MM.1S (cell line): ENCODE measurements at regions not wholly inside any gene's neighbourhood (a gene's known extent, or its start where the extent isn't known, plus 50 kb on each side); places are given as distances from the start of the nearest gene placed in this dataset.
A peak's percentile ranks its signal among the peaks of the same experiment; 100 is the strongest.
"Not testable (repeated sequence)": the region's sequence is repeated elsewhere in the genome, so short reads cannot be mapped to it uniquely, and the experiment has no call there.

Experiments used
- DNase-seq: peaks from one replicate; pipeline ENCODE4 v3.0.0-alpha.2; 2015
- H2AFZ ChIP-seq: fragments of 300-600 bp; sonication (generic); 2 replicates; pipeline ENCODE4 v1.6.0; 2016; ENCODE audit warnings: antibody characterized with exemption, low read length
- H3F3A ChIP-seq: fragments of 300-600 bp; sonication (generic); 2 replicates; pipeline ENCODE4 v1.6.1; 2016; ENCODE audit warnings: mild to moderate bottlenecking, antibody characterized with exemption, low read length, moderate library complexity, mixed read lengths; ENCODE audit not compliant: insufficient read depth
- H3K27ac ChIP-seq: fragments of 300-600 bp; sonication (generic); 2 replicates; pipeline ENCODE4 v1.5.1; 2016; ENCODE audit warnings: mild to moderate bottlenecking, low read length
- H3K27me3 ChIP-seq: fragments of 300-600 bp; sonication (generic); replicated peaks from 2 replicates; pipeline ENCODE4 v1.6.0; 2016; ENCODE audit warnings: low read length; ENCODE audit not compliant: insufficient read depth
- H3K36me3 ChIP-seq: fragments of 300-600 bp; sonication (generic); replicated peaks from 2 replicates; pipeline ENCODE4 v1.6.1; 2016; ENCODE audit warnings: mild to moderate bottlenecking, low read length, mixed read lengths; ENCODE audit not compliant: insufficient read depth
- H3K4me1 ChIP-seq: fragments of 300-600 bp; sonication (generic); 2 replicates; pipeline ENCODE4 v1.6.1; 2016; ENCODE audit warnings: low read length, mixed read lengths
- H3K4me2 ChIP-seq: fragments of 300-600 bp; sonication (generic); 2 replicates; pipeline ENCODE4 v1.6.0; 2016; ENCODE audit warnings: low read depth, low read length
- H3K4me3 ChIP-seq: fragments of 300-600 bp; sonication (generic); 2 replicates; pipeline ENCODE4 v1.5.1; 2016; ENCODE audit warnings: low read length, mixed read lengths
- H3K79me2 ChIP-seq: fragments of 300-600 bp; sonication (generic); 2 replicates; pipeline ENCODE4 v1.6.1; 2016; ENCODE audit warnings: mixed run types, low read length, mixed read lengths
- H3K9ac ChIP-seq: fragments of 300-600 bp; sonication (generic); 2 replicates; pipeline ENCODE4 v1.6.1; 2016; ENCODE audit warnings: low read length, mixed read lengths
- H3K9me2 ChIP-seq: fragments of 300-600 bp; sonication (generic); replicated peaks from 2 replicates; pipeline ENCODE4 v1.6.1; 2016; ENCODE audit warnings: mild to moderate bottlenecking, low read length, mixed read lengths; ENCODE audit not compliant: insufficient read depth
- H3K9me3 ChIP-seq: fragments of 300-600 bp; sonication (generic); replicated peaks from 2 replicates; pipeline ENCODE4 v1.6.1; 2016; ENCODE audit warnings: mild to moderate bottlenecking, low read length, mixed read lengths; ENCODE audit not compliant: insufficient read depth
- H4K20me1 ChIP-seq: fragments of 300-600 bp; sonication (generic); 2 replicates; pipeline ENCODE4 v1.6.1; 2016; ENCODE audit warnings: mild to moderate bottlenecking, low read length, moderate library complexity, mixed read lengths; ENCODE audit not compliant: insufficient read depth
- CTCF ChIP-seq: fragments of 300-600 bp; sonication (generic); IDR thresholded peaks from 2 replicates; pipeline ENCODE4 v1.5.1; 2016; ENCODE audit warnings: antibody characterized with exemption, low read length, mixed read lengths
- EZH2 ChIP-seq: fragments of 300-600 bp; sonication (generic); optimal IDR thresholded peaks from 2 replicates; pipeline ENCODE3; 2017; ENCODE audit warnings: low read depth, mild to moderate bottlenecking, antibody characterized with exemption, low read length, mixed read lengths
- EZH2phosphoT487 ChIP-seq: fragments of 300-600 bp; sonication (generic); IDR thresholded peaks from 2 replicates; pipeline ENCODE4 v1.6.1; 2018; ENCODE audit warnings: antibody characterized with exemption, low read length

GRCh38 chr3:10655105-10655504 is 149.7 kb upstream of the ATP2B2 start:
- H3K79me2 ChIP-seq = no peaks in the 10 kb centered on the region
- no peak overlapping the region for H3K9ac ChIP-seq
- H3F3A ChIP-seq = no peaks in the 10 kb centered on the region
- no peak for DNase-seq
- H3K27ac ChIP-seq = no peak overlapping the region
- no peak overlapping the region for H2AFZ ChIP-seq
- H3K4me1 ChIP-seq = no peaks in the 10 kb centered on the region
- no peaks in the 10 kb centered on the region for H3K9me3 ChIP-seq
- H3K27me3 ChIP-seq = peaks cover 5% of the 10 kb centered on the region; the same call in 1 of the 2 replicates
- no peaks in the 10 kb centered on the region for H3K36me3 ChIP-seq
- no peak overlapping the region for H3K4me2 ChIP-seq
- no peaks in the 10 kb centered on the region for H4K20me1 ChIP-seq
- TF ChIP-seq CTCF = no peak
- TF ChIP-seq EZH2phosphoT487 = no peak
- TF ChIP-seq EZH2 = no peak
- H3K9me2 ChIP-seq = no peaks in the 10 kb centered on the region
- H3K4me3 ChIP-seq = no peak overlapping the region

GRCh38 chr3:10657339-10657738 is 152.0 kb upstream of the ATP2B2 start:
- not testable (repeated sequence) for H3K9me3 ChIP-seq, H2AFZ ChIP-seq, H3K4me2 ChIP-seq, H3K27me3 ChIP-seq, DNase-seq, H3K9ac ChIP-seq, H3K27ac ChIP-seq, H3K4me1 ChIP-seq, H3F3A ChIP-seq, H4K20me1 ChIP-seq, H3K79me2 ChIP-seq, H3K9me2 ChIP-seq, H3K4me3 ChIP-seq, H3K36me3 ChIP-seq

GRCh38 chr3:10665592-10665991 is 150.4 kb upstream of the SLC6A11 start:
- DNase-seq = no peak
- Histone ChIP-seq H3K27ac (no peak overlapping the region), H4K20me1 (no peaks in the 10 kb centered on the region), H3K27me3 (peaks cover 23% of the 10 kb centered on the region; the same call in 1 of the 2 replicates), H3K79me2 (no peaks in the 10 kb centered on the region), H3K9ac (no peak overlapping the region), H3K9me3 (no peaks in the 10 kb centered on the region), H3K4me3 (no peak overlapping the region), H3K36me3 (no peaks in the 10 kb centered on the region), H3K4me1 (no peaks in the 10 kb centered on the region), H3K9me2 (no peaks in the 10 kb centered on the region), H3K4me2 (no peak overlapping the region), H2AFZ (no peak overlapping the region), H3F3A (no peaks in the 10 kb centered on the region)
- TF ChIP-seq EZH2phosphoT487 = no peak
- TF ChIP-seq CTCF = no peak
- TF ChIP-seq EZH2 = no peak

GRCh38 chr3:10666621-10667020 is 149.4 kb upstream of the SLC6A11 start:
- Histone ChIP-seq H3K4me2 (peak overlapping the region; percentile 41; the same call in 1 of the 2 replicates), H3F3A (no peaks in the 10 kb centered on the region), H3K4me1 (no peaks in the 10 kb centered on the region), H3K4me3 (no peak overlapping the region), H3K9me2 (no peaks in the 10 kb centered on the region), H3K27ac (no peak overlapping the region), H3K27me3 (peaks cover 25% of the 10 kb centered on the region; the same call in 1 of the 2 replicates), H3K36me3 (no peaks in the 10 kb centered on the region), H4K20me1 (no peaks in the 10 kb centered on the region), H3K9ac (no peak overlapping the region), H3K79me2 (no peaks in the 10 kb centered on the region), H3K9me3 (no peaks in the 10 kb centered on the region), H2AFZ (peak overlapping the region; percentile 61; the same call in 1 of the 2 replicates)
- no peak for DNase-seq
- TF ChIP-seq EZH2 = no peak
- TF ChIP-seq CTCF = no peak
- no peak for TF ChIP-seq EZH2phosphoT487
